HCT116 (cell line): ENCODE measurements at regions not wholly inside any gene's neighbourhood (a gene's known extent, or its start where the extent isn't known, plus 50 kb on each side); places are given as distances from the start of the nearest gene placed in this dataset.

ENCODE experiments used
- ATAC-seq: fragments of 200-7000 bp; cut with Tn5 transposase; 2 replicates; pipeline ENCODE4 v1.9.1; 2020; ENCODE audit warnings: mild to moderate bottlenecking, moderate library complexity
- BruUV-seq: library from RNA; stranded (reverse); fragments of 400-500 nt; replicated peaks from 2 replicates; lab custom pipeline; 2021; lab: Mats Ljungman, UMichigan
- CTCF ChIA-PET: fragments of 300-600 bp; sonication (Branson Sonifier 250); formaldehyde crosslinking; loops from one replicate; lab custom pipeline; 2021; ENCODE audit warnings: antibody characterized with exemption; lab: Charles Lee
- POLR2A ChIA-PET: fragments of 300-600, 350-600 bp; sonication (Branson Sonifier 250); formaldehyde crosslinking; loops from one replicate; lab custom pipeline; 2021; ENCODE audit warnings: antibody characterized with exemption; lab: Charles Lee
- RAD21 ChIA-PET, 2 experiments: fragments of 300-600 bp; sonication (Branson Sonifier 250); formaldehyde crosslinking; loops; one replicate each; lab custom pipeline; 2023; ENCODE audit warnings: low total read pairs in 2 of 2; ENCODE audit not compliant: uncharacterized antibody in 2 of 2, unreplicated experiment in 2 of 2, low non-redundant PET in 1 of 2; lab: Charles Lee
- DNase-seq: peaks from one replicate; pipeline ENCODE4 v3.0.0-alpha.2; 2010; ENCODE audit warnings: low read depth, low spot score
- H2AFZ ChIP-seq: fragments of 200-600 bp; shearing (Covaris generic), sonication (generic); 2 replicates; pipeline ENCODE4 v1.6.1; 2017; ENCODE audit warnings: low read depth, mixed run types, mixed read lengths, antibody characterized with exemption, low read length; ENCODE audit not compliant: poor library complexity, severe bottlenecking
- H3K27ac ChIP-seq: 2 replicates; pipeline ENCODE4 v1.5.1; 2012; ENCODE audit warnings: low read depth, low read length
- H3K27me3 ChIP-seq: fragments of 200-600 bp; sonication (generic); 2 replicates; pipeline ENCODE4 v1.6.1; 2016; ENCODE audit warnings: mixed run types, low read length, mixed read lengths; ENCODE audit not compliant: insufficient read depth
- H3K36me3 ChIP-seq, 2 experiments: fragments of 200-500 bp in 1 of 2; fragments of 200-600 bp in 1 of 2; sonication (Bioruptor generic) in 1 of 2; sonication (generic) in 1 of 2; 2 replicates each; pipeline versions ENCODE4 v1.5.1 to v1.6.1; 2014 to 2016; ENCODE audit warnings: low read length in 2 of 2, inconsistent platforms in 1 of 2, mixed read lengths in 1 of 2, mixed run types in 1 of 2; ENCODE audit not compliant: insufficient read depth in 2 of 2, control insufficient read depth in 1 of 2
- H3K4me1 ChIP-seq, 2 experiments: fragments of 200-600 bp in 1 of 2; sonication (generic) in 1 of 2; 2 replicates each; pipeline versions ENCODE4 v1.5.1 to v1.6.1; 2012 to 2017; ENCODE audit warnings: low read length in 2 of 2, inconsistent platforms in 1 of 2, mild to moderate bottlenecking in 1 of 2, mixed read lengths in 1 of 2, mixed run types in 1 of 2, moderate library complexity in 1 of 2; ENCODE audit not compliant: insufficient read depth in 2 of 2, control insufficient read depth in 1 of 2
- H3K4me2 ChIP-seq: fragments of 200-600 bp; sonication (generic); 2 replicates; pipeline ENCODE4 v1.6.1; 2017; ENCODE audit warnings: mixed run types, low read length, mixed read lengths
- H3K4me3 ChIP-seq, 2 experiments: fragments of 200-600 bp in 1 of 2; sonication (generic) in 1 of 2; replicated peaks in 1 of 2; 2 replicates each; pipeline ENCODE4 v1.5.1; 2011 to 2016; ENCODE audit warnings: low read length in 2 of 2, control low read depth in 1 of 2, low read depth in 1 of 2, mild to moderate bottlenecking in 1 of 2, mixed read lengths in 1 of 2, mixed run types in 1 of 2
- H3K79me2 ChIP-seq: fragments of 200-600 bp; sonication (generic); 2 replicates; pipeline ENCODE4 v1.6.1; 2017; ENCODE audit warnings: mild to moderate bottlenecking, mixed run types, low read length, moderate library complexity, mixed read lengths; ENCODE audit not compliant: insufficient read depth
- H3K9ac ChIP-seq: fragments of 200-600 bp; sonication (generic); 2 replicates; pipeline ENCODE4 v1.6.1; 2016; ENCODE audit warnings: low read length, mixed read lengths
- H3K9me2 ChIP-seq: fragments of 200-600 bp; sonication (generic), shearing (Covaris generic); 2 replicates; pipeline ENCODE4 v1.6.1; 2017; ENCODE audit warnings: mixed run types, mild to moderate bottlenecking, moderate library complexity; ENCODE audit not compliant: insufficient read depth
- H3K9me3 ChIP-seq, 2 experiments: fragments of 200-500 bp in 1 of 2; fragments of 200-600 bp in 1 of 2; sonication (Bioruptor generic) in 1 of 2; sonication (generic) in 1 of 2; 2 replicates each; pipeline ENCODE4 v1.6.1; 2014 to 2017; ENCODE audit warnings: low read length in 2 of 2, mixed read lengths in 2 of 2, inconsistent platforms in 1 of 2, low read depth in 1 of 2, mild to moderate bottlenecking in 1 of 2, mixed run types in 1 of 2, moderate library complexity in 1 of 2; ENCODE audit not compliant: control insufficient read depth in 1 of 2, insufficient read depth in 1 of 2
- H4K20me1 ChIP-seq: fragments of 200-600 bp; sonication (generic), shearing (Covaris generic); 2 replicates; pipeline ENCODE4 v1.6.1; 2017; ENCODE audit warnings: mixed run types, mild to moderate bottlenecking, moderate library complexity; ENCODE audit not compliant: insufficient read depth
- SRF ChIP-seq: IDR thresholded peaks from 2 replicates; pipeline ENCODE4 v1.6.1; 2012; ENCODE audit warnings: low read depth
- intact Hi-C: fragments of 100-400 bp; cut with micrococcal nuclease; formaldehyde crosslinking; loops from 2 replicates; pipeline ENCODE4 v1.10.0; 2022
- TF ChIP-seq, protein P1 (sequence below), 3 experiments: fragments of 200-600 bp in 1 of 3; sonication (generic) in 1 of 3; IDR thresholded peaks in 2 of 3; conservative IDR thresholded peaks in 1 of 3; 2 replicates each; pipeline ENCODE4 v1.5.1; 2012 to 2017; ENCODE audit warnings: low read depth in 2 of 3, low read length in 2 of 3, antibody characterized with exemption in 1 of 3, borderline replicate concordance in 1 of 3, control low read depth in 1 of 3, mild to moderate bottlenecking in 1 of 3, mixed read lengths in 1 of 3, mixed run types in 1 of 3, moderate library complexity in 1 of 3; ENCODE audit not compliant: insufficient read depth in 1 of 3

GRCh38 chr11:13140873-13141655 lies 131.9 kb downstream of the RASSF10 start (continued):
- TF ChIP-seq, protein P1, sequence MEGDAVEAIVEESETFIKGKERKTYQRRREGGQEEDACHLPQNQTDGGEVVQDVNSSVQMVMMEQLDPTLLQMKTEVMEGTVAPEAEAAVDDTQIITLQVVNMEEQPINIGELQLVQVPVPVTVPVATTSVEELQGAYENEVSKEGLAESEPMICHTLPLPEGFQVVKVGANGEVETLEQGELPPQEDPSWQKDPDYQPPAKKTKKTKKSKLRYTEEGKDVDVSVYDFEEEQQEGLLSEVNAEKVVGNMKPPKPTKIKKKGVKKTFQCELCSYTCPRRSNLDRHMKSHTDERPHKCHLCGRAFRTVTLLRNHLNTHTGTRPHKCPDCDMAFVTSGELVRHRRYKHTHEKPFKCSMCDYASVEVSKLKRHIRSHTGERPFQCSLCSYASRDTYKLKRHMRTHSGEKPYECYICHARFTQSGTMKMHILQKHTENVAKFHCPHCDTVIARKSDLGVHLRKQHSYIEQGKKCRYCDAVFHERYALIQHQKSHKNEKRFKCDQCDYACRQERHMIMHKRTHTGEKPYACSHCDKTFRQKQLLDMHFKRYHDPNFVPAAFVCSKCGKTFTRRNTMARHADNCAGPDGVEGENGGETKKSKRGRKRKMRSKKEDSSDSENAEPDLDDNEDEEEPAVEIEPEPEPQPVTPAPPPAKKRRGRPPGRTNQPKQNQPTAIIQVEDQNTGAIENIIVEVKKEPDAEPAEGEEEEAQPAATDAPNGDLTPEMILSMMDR (IDR thresholded peaks at IDR 0.05 in 2 of 3, conservative IDR thresholded peaks at IDR 0.05 in 1 of 3; ENCODE audit: borderline replicate concordance in 1 of 3, insufficient read depth in 1 of 3, low read depth in 2 of 3, low read length in 2 of 3) = no peak
- TF ChIP-seq, all 23 proteins: peak for 0

DNA sequence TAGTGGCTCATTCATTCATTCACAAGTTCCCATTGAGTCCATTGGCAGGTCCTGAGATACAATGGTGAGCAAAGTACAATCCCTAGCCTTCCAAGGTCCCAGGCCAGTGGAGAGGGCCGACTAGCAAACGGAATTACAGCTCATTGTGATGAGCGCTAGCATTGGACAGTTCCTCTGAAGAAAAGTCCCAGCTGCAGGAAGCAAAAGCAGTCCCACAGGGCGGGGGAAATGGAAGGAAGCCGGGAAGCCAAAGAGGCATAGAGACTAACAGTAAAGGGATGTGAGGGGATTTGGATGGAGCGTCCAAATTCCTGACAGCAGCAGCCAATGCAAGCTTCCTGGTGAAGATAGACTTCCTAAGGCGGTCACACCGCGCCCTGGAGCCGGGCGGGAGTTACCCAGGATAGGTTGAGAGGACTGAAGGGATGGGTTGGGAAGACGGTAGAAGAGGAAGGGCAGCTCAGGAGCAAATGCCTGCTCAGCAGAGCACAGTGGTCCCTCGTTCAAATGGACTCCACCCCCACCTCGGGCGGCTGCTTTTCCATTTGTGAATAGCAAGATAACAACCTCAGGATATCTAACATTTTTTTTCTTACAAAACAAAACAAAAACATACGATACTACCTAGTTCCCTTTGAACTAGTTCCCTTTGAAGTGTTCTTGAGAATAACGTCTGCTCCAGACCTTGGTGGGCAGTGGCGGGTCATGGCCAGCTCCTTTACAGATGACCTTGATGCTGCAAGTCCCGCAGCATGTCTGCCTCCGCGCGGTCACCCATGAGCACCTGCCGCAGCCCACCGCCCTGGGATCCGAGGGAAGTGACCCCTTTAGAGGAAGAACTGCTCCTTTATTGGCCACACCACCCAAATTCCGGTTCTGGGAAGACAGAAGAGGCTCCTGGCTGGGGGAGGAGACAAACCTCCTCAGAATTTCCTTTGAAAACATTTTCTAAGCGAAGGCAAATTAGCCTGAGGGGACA lies 132.9 kb downstream of the RASSF10 start:
- H3K4me2 ChIP-seq = no peak overlapping the region
- no peak overlapping the region for H3K4me3 ChIP-seq
- no peak overlapping the region for H3K9ac ChIP-seq
- no peaks in the 10 kb centered on the region for H3K79me2 ChIP-seq
- CTCF ChIA-PET = no interaction called here
- H3K9me3 ChIP-seq = no peaks in the 10 kb centered on the region
- no peak for TF ChIP-seq SRF
- H3K9me2 ChIP-seq = no peaks in the 10 kb centered on the region
- RAD21 ChIA-PET = no interaction called here
- DNase-seq = no peak
- no peaks in the 10 kb centered on the region for H3K27me3 ChIP-seq
- POLR2A ChIA-PET = no interaction called here
- ATAC-seq = no peak
- intact Hi-C loops = no loop called here
- H3K4me1 ChIP-seq = peaks cover 23 to 49% of the 10 kb centered on the region in 2 experiments
- no TSS peak for BruUV-seq
- H3K36me3 ChIP-seq = no peaks in the 10 kb centered on the region
- H3K27ac ChIP-seq = no peak overlapping the region
- no peak overlapping the region for H2AFZ ChIP-seq
- no peaks in the 10 kb centered on the region for H4K20me1 ChIP-seq
